DMS153 treated with DMSO at 0.1 percent for 48 hours (cell line): ENCODE measurements at regions not wholly inside any gene's neighbourhood (a gene's known extent, or its start where the extent isn't known, plus 50 kb on each side); places are given as distances from the start of the nearest gene placed in this dataset.

Experiments used
- DNase-seq: peaks from one replicate; lab custom pipeline; 2025; ENCODE audit not compliant: unreplicated experiment; lab: John Stamatoyannopoulos, UW

DNA sequence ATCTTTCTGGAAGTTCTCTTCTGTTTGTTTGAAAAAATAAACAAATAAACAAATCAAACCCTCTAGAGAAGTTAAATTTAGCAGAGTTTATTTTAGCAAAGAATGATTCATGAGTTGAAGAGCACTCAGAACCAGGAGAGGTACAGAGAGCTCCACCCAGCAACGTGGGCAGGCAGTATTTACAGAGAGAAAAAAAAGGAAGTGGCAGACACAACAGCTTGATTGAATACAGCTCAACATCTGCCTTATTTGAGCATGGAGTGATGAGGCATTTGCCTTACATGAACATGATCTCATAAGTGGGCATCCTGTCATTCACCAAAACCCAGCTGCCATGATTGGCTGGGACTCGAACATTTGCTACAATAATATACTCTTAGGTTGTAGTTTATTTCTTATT is 381.6 kb upstream of the ADAMTS16 start:
- peak; percentile 73 for DNase-seq

DNA sequence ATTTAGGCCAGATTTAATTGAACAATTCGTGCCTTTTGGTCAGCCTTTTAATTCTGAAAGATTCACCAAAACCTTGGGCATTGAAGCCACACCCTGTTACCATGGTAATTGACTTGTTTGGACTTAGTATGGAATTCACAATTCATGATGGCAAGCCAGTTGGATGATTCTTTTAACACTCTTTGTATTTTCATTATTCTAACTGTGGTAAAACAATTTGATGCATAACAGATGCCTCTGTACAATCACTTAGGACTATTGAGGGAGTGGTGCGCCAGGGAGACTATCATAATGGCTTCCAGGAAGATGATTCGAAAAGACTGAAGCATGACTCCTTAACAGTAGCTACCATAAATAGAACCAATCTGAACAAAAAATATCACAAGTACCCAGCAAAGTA is 381.1 kb upstream of the ADAMTS16 start:
- no peak for DNase-seq

- no peak for DNase-seq
These were observed 377.8 kb upstream of the ADAMTS16 start for GRCh38 chr5:4762316-4762715.

- DNase-seq = no peak
These were observed 374.7 kb upstream of the ADAMTS16 start for GRCh38 chr5:4765411-4765810.

DNA sequence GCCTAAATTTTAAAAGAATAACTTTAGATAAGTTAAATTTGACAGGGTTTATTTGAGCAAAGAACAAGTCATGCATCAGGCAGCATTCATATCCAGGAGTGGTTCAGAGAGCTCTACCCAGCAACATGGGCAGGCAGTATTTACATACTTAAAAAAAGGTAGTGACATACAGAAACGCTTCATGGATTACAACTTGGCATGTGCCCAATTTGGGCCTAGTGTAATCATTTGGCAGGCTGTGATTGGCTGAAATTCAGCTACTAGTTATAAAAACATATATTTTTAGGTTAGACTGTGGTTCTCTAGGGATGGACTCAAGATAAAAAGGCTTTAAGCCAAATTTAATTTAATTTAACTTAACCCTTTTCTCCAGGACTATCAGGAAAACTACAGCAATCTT is 374.0 kb upstream of the ADAMTS16 start:
- DNase-seq = no peak

- no peak for DNase-seq
These were observed 367.5 kb upstream of the ADAMTS16 start for GRCh38 chr5:4772591-4772990.

DNA sequence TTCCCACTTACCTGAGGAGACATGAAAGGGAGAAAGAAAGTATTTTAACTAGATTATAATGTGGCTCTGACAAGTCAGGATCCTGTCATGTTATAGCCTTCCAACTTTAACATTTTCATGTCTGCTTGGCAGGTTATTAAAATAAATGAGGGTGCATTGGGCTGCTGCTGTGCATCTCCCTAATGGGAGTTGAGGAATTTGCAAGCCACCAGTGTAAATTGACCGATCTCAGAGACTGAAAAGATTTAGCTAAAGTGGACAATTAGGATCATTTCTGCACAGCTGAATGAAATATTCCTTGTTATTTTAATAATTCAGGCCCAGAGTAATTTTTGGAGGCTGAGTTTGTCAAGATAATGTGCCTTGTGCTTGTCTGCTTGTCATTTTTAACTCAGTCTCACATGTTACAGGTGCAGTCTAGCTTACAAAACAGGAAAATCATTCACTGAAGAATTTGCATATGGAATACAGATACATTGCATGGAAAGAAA is 366.3 kb upstream of the ADAMTS16 start:
- DNase-seq = no peak

DNA sequence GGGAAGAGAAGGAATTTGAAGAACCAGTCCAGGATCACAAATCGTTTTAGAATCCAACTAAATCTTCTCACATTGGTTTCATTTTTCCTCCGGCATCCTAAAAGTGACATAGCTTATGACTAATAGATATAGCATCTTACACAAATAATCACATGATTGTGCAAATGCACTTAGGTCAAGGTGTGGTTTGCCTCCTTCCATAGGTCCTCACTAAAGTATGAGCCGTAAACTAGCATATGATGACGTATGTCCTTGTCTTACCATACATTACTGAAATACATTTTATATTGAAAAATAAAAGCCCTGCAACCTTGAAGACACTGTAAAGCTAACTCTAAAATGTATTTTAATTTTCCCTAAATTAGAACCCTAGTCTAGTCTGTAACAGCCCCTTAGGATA is 362.7 kb upstream of the ADAMTS16 start:
- DNase-seq = no peak

DNA sequence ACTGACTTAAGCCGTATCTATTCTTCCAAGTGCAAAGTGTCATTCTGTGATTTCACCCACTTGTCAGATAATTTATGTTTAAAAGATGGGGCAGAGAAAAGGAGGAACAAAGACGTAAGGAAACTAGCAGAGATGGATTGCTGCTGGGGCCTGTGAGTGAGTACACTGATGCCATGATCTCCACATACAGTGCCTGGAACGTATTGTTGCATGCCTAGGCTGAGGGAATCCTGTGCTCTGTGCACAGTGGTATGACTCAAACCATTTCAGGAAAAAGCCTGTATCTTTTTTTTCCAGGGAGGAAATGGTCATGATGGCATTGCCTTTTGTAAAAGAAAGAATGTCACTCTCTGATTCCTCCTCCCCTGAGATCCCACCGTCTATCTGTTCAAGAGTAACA is 359.5 kb upstream of the ADAMTS16 start:
- no peak for DNase-seq

DNA sequence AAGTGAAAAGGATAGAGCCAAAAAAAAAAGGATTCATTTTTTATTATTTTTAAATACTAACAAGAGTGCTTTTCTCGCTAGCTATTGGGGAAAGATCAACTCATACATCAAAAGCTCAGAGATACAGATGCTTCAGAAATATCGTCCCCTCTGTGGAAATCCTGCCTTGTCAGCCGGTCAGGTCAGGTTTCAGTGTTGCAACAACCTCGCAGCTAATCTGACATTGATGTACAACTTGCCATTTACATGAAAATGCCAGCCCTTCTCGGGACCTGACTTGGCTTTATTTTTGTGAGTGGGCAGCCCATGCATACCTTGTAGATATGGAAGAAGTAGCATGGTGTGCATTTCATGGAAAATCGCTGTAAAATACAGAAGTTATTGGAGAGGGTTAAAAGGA is 358.8 kb upstream of the ADAMTS16 start:
- DNase-seq = no peak

- DNase-seq = no peak
These were observed 354.2 kb upstream of the ADAMTS16 start for GRCh38 chr5:4785971-4786370.

DNA sequence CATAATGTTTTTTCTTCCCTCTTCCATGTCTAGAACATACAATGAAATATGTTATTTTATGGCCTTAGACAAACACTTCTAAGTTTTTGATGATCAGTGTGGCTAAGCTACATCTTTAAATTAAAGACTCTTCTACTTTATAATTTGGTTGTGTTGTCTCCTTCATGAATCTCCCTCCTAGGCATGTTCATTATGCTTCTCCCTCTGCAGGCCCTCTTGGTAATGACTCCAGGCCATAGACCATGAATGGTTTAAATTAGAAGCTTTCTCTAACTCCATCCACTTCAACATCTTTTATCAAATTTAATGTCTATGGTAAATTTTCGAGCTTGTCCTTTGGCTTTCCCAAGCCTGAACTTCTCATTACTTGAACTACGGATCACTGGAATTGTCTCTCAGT is 342.7 kb upstream of the ADAMTS16 start:
- DNase-seq = no peak

DNA sequence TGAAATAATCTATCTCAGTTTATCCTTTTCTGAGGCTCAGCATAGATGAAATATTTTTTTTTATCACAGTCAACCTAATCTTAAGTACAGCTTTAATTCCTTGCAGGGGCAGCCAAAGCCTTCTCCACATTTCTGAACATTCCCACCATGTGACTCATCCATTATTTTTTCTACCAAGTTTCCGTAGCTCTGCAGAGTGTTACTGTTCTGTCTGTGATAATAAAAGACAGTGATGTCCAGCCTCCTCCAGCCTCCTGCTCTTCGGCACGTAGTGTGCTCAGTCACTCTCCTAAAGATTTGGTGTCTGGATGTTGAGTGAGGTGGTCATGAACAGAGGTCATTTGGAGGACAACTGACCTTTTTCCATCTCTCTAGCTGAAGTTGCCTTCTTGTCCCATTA is 338.1 kb upstream of the ADAMTS16 start:
- no peak for DNase-seq

DNA sequence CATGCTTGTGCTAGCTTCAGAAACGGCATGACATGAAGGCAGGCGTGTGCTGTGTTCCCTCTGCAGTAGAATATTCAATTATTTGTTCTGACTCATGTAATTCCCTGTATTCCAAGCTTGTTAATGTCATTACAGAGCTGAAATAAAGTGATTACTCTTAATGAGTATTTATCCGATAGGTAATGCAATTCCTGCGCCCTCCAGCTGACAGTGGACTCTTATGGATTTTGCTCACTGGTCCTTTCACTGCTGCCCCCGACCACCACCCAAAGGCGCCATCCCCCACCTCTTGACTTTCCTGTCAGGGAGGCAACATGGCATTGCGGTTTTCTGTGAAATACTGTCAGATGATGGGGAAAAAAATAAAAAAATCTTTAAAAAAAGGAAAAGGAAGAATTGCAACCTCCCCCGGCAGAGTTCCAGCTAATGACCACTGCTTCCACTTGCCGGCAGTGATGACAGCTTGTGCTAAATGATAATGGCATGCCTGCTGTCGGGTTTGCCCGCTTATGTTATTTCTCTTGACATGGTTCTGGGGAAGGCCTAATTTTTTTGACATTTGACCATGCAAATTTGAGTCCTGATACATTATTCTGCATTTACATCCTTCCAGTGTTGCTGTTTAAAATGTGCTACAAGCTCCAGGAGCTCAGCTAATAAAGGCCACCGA is 335.3 kb upstream of the ADAMTS16 start:
- no peak for DNase-seq

GRCh38 chr5:4815002-4815401 is 325.1 kb upstream of the ADAMTS16 start:
- DNase-seq = no peak

- DNase-seq = no peak
These were observed 322.4 kb upstream of the ADAMTS16 start for GRCh38 chr5:4817767-4818166.

- DNase-seq = no peak
These were observed 308.8 kb upstream of the ADAMTS16 start for GRCh38 chr5:4831325-4831724.

- DNase-seq = no peak
These were observed 307.7 kb upstream of the ADAMTS16 start for GRCh38 chr5:4832471-4832870.

DNA sequence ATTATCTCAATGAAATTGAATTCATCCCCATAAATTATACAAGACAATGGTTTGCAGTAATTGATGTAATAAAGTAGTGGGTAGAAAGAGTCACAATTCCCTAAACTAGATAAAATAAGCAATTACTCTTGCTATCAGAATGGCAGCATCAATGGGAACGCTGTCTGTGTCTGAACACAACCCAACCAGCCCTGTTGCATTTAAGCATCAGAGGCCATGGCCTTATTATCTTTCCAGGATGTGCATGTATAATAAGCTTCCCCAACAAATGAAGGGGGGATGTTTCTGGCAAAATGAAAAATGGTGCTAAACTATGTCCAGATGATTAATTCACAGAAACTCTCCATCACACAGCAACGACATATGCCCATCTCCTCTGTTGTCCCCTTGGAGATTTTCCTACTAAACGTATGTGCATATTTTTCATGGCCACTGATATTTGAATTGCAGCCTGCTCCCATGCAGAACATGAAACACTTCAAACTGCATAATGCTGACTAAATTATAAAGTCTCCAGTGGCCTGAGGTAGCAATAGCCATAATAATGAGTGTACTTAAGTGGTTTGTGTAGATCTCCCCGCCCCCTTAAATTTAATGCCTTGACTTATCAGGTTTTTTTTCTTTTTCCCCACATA is 306.9 kb upstream of the ADAMTS16 start:
- DNase-seq = no peak

DNA sequence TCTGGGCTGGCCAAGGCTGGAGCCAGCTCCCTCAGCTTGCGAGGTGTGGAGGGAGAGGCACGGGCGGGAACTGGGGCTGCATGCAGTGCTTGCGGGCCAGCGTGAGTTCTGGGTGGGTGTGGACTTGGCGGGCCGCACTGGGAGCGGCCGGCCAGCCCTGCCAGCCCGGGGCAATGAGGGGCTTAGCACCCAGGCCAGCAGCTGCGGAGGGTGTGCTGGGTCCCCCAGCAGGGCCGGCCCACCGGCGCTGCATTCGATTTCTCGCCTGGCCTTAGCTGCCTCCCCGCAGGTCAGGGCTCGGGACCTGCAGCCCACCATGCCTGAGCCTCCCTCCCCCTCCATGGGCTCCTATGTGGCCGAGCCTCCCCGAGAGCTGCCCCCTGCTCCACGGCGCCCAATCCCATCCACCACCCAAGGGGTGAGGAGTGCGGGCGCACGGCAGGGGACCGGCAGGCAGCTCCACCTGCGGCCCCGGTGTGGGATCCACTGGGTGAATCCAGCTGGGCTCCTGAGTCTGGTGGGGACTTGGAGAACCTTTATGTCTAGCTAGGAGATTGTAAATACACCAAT is 302.6 kb upstream of the ADAMTS16 start:
- no peak for DNase-seq

GRCh38 chr5:4845221-4845620 is 294.9 kb upstream of the ADAMTS16 start:
- no peak for DNase-seq

DNA sequence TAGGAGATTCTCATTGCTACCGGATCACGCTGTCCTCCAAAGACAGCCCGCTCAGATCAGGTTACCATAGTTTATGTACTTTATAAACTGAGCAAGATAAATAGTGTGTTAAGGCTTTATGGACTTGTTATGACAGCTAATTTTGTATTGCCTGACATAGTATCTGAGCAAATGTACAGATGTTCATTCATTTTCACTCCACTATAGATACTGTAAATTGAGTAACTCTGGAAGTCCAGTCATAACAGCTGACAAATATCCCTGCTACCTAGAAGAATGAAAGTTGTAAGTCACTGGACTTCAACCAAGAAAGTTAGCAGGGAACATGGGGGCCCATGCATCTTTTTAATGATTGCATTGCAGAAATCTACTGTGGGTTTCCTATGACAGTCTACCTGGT is 292.4 kb upstream of the ADAMTS16 start:
- DNase-seq = no peak

GRCh38 chr5:4855036-4855435 is 285.1 kb upstream of the ADAMTS16 start:
- no peak for DNase-seq
